ENCODE measurements at regions not wholly inside any gene's neighbourhood (a gene's known extent, or its start where the extent isn't known, plus 50 kb on each side); places are given as distances from the start of the nearest gene placed in this dataset.

DNA sequence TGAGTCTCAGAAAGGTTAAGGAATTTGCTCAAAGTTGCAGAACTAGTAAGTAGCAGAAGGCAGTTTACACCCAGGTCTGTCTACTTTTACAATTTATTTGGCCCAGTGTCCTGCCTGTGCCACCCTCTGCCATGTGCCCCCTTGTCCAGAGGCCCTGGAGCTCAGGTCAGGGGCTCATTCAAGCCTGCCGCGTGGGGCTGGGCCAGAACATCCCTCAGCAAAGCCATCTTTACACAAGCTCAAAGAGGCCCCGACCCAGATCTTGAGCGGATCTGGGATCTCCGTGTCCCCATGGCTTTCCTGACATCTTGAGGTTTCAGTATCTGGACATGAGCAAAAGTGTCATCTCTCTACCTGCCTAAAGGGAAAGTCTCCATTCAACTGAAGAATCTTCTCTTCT, 76.4 kb upstream of the VSTM2B start:
- no peak for DNase-seq
- Mint-ChIP-seq H3K27me3 (ENCODE audit: low read depth in 3 of 3) (peaks cover 0 to 2% (median 2%) of the 10 kb centered on the region in 3 donors), H3K27ac (no peak overlapping the region), H3K9me3 (peaks cover 8 to 38% (median 16%) of the 10 kb centered on the region in 7 donors), H3K36me3 (no peaks in the 10 kb centered on the region), H3K4me1 (no peaks in the 10 kb centered on the region), H3K4me3 (no peak overlapping the region)
- H2AFZ ChIP-seq (ENCODE audit: insufficient read depth, low read depth, low read length, poor library complexity, severe bottlenecking) = no peak overlapping the region
- H3K9me3 ChIP-seq (replicated peaks in 1 of 2; ENCODE audit: control insufficient read depth in 1 of 2, insufficient read depth in 1 of 2, low read length in 2 of 2) = peaks cover 0 to 20% of the 10 kb centered on the region in 2 donors
- H3K27me3 ChIP-seq (ENCODE audit: control insufficient read depth in 2 of 2, insufficient read depth in 2 of 2, low read length in 2 of 2) = no peaks in the 10 kb centered on the region
- H3K36me3 ChIP-seq (replicated peaks in 1 of 2; ENCODE audit: control insufficient read depth in 1 of 2, insufficient read depth in 2 of 2, low read length in 2 of 2) = no peaks in the 10 kb centered on the region
- H3K79me2 ChIP-seq (ENCODE audit: insufficient read depth, low read length) = no peaks in the 10 kb centered on the region
- H4K20me1 ChIP-seq (ENCODE audit: insufficient read depth, low read length) = no peaks in the 10 kb centered on the region
- H3K4me1 ChIP-seq (ENCODE audit: control insufficient read depth in 1 of 2, insufficient read depth in 2 of 2, low read length in 2 of 2) = no peaks in the 10 kb centered on the region
- TF ChIP-seq, protein P1, sequence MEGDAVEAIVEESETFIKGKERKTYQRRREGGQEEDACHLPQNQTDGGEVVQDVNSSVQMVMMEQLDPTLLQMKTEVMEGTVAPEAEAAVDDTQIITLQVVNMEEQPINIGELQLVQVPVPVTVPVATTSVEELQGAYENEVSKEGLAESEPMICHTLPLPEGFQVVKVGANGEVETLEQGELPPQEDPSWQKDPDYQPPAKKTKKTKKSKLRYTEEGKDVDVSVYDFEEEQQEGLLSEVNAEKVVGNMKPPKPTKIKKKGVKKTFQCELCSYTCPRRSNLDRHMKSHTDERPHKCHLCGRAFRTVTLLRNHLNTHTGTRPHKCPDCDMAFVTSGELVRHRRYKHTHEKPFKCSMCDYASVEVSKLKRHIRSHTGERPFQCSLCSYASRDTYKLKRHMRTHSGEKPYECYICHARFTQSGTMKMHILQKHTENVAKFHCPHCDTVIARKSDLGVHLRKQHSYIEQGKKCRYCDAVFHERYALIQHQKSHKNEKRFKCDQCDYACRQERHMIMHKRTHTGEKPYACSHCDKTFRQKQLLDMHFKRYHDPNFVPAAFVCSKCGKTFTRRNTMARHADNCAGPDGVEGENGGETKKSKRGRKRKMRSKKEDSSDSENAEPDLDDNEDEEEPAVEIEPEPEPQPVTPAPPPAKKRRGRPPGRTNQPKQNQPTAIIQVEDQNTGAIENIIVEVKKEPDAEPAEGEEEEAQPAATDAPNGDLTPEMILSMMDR (IDR thresholded peaks at IDR 0.05) = no peak
- H3K4me2 ChIP-seq (replicated peaks; ENCODE audit: extremely low read depth, low read length, poor library complexity, severe bottlenecking) = no peak overlapping the region
- WGBS (ENCODE audit: insufficient coverage) = 83% methylated on average over 4 of the region's 5 CpGs
- intact Hi-C loops (cut with micrococcal nuclease) = no loop called here
- no peak overlapping the region for H3K4me3 ChIP-seq (replicated peaks in 1 of 3; ENCODE audit: low read depth in 2 of 3, low read length in 3 of 3)
- H3K27ac ChIP-seq (ENCODE audit: low read depth in 1 of 2, low read length in 2 of 2) = no peak overlapping the region
- no peak overlapping the region for H3K9ac ChIP-seq (ENCODE audit: insufficient read depth, low read length, poor library complexity, severe bottlenecking)

DNA sequence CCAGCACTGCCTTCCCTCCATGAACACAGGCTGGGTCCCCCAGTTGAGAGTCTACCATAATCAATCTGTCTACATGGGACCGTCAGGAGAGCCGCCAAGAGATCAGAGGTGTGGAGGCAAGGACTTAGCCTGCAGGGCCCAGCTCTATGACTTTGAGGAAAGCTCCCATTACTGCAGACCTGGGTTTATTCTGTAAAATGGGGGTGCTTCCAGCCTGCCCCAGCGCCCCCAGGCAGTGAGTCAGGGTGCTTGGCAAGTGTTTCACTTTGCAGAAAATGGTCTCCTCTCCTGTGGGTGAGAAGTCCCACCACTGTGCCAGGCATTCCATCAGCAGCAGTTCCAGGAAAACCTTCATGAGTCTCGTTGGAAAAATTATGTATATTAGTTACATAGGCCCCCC, 75.5 kb upstream of the VSTM2B start:
- Mint-ChIP-seq H3K4me3 (no peak overlapping the region), H3K9me3 (peaks cover 7 to 30% (median 11%) of the 10 kb centered on the region in 7 donors), H3K36me3 (no peaks in the 10 kb centered on the region), H3K27ac (peak overlapping the region in 1 of 7 donors; percentile 30), H3K4me1 (no peaks in the 10 kb centered on the region), H3K27me3 (ENCODE audit: low read depth in 3 of 3) (peaks cover 0 to 3% (median 2%) of the 10 kb centered on the region in 3 donors)
- no peaks in the 10 kb centered on the region for H3K4me1 ChIP-seq (ENCODE audit: control insufficient read depth in 1 of 2, insufficient read depth in 2 of 2, low read length in 2 of 2)
- no peak overlapping the region for H3K27ac ChIP-seq (ENCODE audit: low read depth in 1 of 2, low read length in 2 of 2)
- H3K9me3 ChIP-seq (replicated peaks in 1 of 2; ENCODE audit: control insufficient read depth in 1 of 2, insufficient read depth in 1 of 2, low read length in 2 of 2) = peaks cover 0 to 20% of the 10 kb centered on the region in 2 donors
- no peak overlapping the region for H2AFZ ChIP-seq (ENCODE audit: insufficient read depth, low read depth, low read length, poor library complexity, severe bottlenecking)
- H3K9ac ChIP-seq (ENCODE audit: insufficient read depth, low read length, poor library complexity, severe bottlenecking) = no peak overlapping the region
- intact Hi-C loops (cut with micrococcal nuclease) = no loop called here
- H3K79me2 ChIP-seq (ENCODE audit: insufficient read depth, low read length) = no peaks in the 10 kb centered on the region
- H3K4me2 ChIP-seq (replicated peaks; ENCODE audit: extremely low read depth, low read length, poor library complexity, severe bottlenecking) = no peak overlapping the region
- no peaks in the 10 kb centered on the region for H4K20me1 ChIP-seq (ENCODE audit: insufficient read depth, low read length)
- 60% methylated on average over 1 of the region's 4 CpGs for WGBS (ENCODE audit: insufficient coverage)
- no peaks in the 10 kb centered on the region for H3K36me3 ChIP-seq (replicated peaks in 1 of 2; ENCODE audit: control insufficient read depth in 1 of 2, insufficient read depth in 2 of 2, low read length in 2 of 2)
- TF ChIP-seq, protein P1 (IDR thresholded peaks at IDR 0.05) = no peak
- H3K4me3 ChIP-seq (replicated peaks in 1 of 3; ENCODE audit: low read depth in 2 of 3, low read length in 3 of 3) = no peak overlapping the region
- DNase-seq = no peak
- no peaks in the 10 kb centered on the region for H3K27me3 ChIP-seq (ENCODE audit: control insufficient read depth in 2 of 2, insufficient read depth in 2 of 2, low read length in 2 of 2)

Measured in CD14-positive monocyte (primary cell).